ENCODE measurements at regions not wholly inside any gene's neighbourhood (a gene's known extent, or its start where the extent isn't known, plus 50 kb on each side); places are given as distances from the start of the nearest gene placed in this dataset.

- no peak for TF ChIP-seq POLR2A (IDR thresholded peaks at IDR 0.05)
- no peak for TF ChIP-seq CTCF (IDR thresholded peaks at IDR 0.05)
These were observed 222.6 kb upstream of the ST6GAL2 start for GRCh38 chr2:107108556-107108955.
